SH-SY5Y (cell line): ENCODE measurements at regions not wholly inside any gene's neighbourhood (a gene's known extent, or its start where the extent isn't known, plus 50 kb on each side); places are given as distances from the start of the nearest gene placed in this dataset.

Experiments used
- GATA2 ChIP-seq: IDR thresholded peaks from 2 replicates; pipeline ENCODE4 v1.6.1; 2011; ENCODE audit warnings: mild to moderate bottlenecking, low read depth, low read length
- GATA3 ChIP-seq: IDR thresholded peaks from 2 replicates; pipeline ENCODE4 v1.6.1; 2011; ENCODE audit warnings: low read depth, mild to moderate bottlenecking, low read length, moderate library complexity

DNA sequence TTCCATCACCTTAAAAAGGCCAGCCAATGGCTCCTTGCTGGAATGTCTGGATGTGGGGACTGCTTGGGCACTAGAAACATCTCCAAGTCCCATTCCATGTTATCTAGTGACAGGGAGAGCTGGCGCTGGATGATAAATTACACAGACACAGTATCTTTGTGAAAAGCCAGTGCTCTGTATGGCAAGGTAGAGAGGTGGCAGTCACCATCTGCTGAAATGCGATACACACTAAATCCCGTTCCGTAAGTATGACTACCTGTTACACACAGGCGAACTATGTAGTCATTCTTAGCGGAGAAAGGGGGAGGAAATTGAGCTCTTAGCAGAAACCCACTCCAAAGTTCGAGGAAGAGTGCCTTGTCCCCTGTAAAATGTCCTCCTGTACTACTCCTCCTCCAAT is 81.0 kb upstream of the MYOCD start:
- TF ChIP-seq GATA2 (no peak), GATA3 (no peak)
